Cardiac muscle cell (in vitro differentiated cells and primary cell): ENCODE measurements at regions not wholly inside any gene's neighbourhood (a gene's known extent, or its start where the extent isn't known, plus 50 kb on each side); places are given as distances from the start of the nearest gene placed in this dataset.

ENCODE experiments used
- DNase-seq, 2 donors: peaks; one replicate each; pipeline versions ENCODE4 v3.0.0 to v3.0.0-alpha.2; 2010 to 2017; ENCODE audit warnings: low read depth in 1 of 2, low spot score in 1 of 2
- H3K27ac ChIP-seq: fragments of 200-600 bp; sonication (generic); 2 replicates; pipeline ENCODE4 v1.5.1; 2016
- H3K27me3 ChIP-seq: fragments of 200-600 bp; sonication (generic); 2 replicates; pipeline ENCODE4 v1.6.0; 2016; ENCODE audit warnings: control low read depth
- H3K36me3 ChIP-seq: fragments of 200-600 bp; sonication (generic); 2 replicates; pipeline ENCODE4 v1.5.1; 2016; ENCODE audit warnings: control low read depth
- H3K4me1 ChIP-seq: fragments of 200-600 bp; sonication (generic); 2 replicates; pipeline ENCODE4 v1.8.1; 2017; ENCODE audit warnings: low read depth, mild to moderate bottlenecking, mixed run types
- H3K4me3 ChIP-seq: fragments of 200-600 bp; sonication (generic); 2 replicates; pipeline ENCODE4 v1.5.1; 2016; ENCODE audit warnings: mild to moderate bottlenecking
- H3K9me3 ChIP-seq: fragments of 200-600 bp; sonication (generic); 2 replicates; pipeline ENCODE4 v1.5.1; 2017; ENCODE audit warnings: low read depth, mild to moderate bottlenecking, control low read depth
- CTCF ChIP-seq: IDR thresholded peaks from 2 replicates; pipeline ENCODE4 v1.5.1; 2012; ENCODE audit warnings: low read depth, mild to moderate bottlenecking, low read length

DNA sequence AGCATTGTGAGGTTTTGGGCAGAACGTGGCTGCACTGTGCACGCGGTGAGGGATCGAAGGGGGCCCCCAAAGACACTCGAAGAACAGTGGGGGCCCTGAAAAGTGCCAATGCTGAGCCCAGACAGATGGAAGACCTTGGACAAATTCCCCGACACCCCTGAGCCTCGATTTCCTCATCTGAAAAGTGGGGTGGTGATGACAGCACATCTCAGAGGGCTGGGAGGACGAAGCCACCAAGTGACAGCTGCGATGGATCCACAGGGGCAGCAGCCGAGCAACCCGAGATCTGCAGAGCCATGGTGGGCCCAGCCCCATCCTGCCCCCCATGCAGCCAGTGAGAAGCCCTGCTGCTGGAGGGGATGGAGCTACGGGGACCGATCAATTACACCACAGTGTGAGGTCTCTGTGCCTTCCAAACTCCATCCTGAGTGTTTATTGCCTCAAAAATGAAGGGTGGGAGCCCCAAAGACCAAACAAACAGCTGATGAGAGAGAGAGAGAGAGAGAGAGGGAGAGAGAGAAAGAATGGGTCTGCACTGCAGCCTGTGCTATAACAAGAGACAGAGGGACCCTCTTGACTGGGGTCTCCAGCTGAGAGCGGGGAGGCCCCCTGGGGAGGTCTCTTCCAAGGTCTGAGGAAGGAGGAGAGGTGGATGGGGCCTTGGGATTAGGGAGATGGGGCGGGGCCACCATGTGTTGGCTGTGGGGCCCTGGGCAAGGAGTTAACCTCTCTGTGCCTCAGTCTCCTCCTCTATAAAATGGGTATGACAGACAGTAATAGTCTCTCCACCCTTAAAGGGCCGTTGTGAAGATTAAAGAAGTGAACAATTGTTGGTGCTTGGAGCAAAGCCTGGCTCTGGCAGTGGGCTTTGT, 134.4 kb upstream of the IER5L start:
- Histone ChIP-seq H3K27me3 (no peaks in the 10 kb centered on the region), H3K27ac (no peak overlapping the region), H3K36me3 (no peaks in the 10 kb centered on the region), H3K4me3 (no peak overlapping the region), H3K4me1 (no peaks in the 10 kb centered on the region), H3K9me3 (no peaks in the 10 kb centered on the region)
- no peak for TF ChIP-seq CTCF
- no peak for DNase-seq

GRCh38 chr9:129311643-129312042, 133.6 kb upstream of the IER5L start:
- DNase-seq = no peak
- H3K36me3 ChIP-seq = no peaks in the 10 kb centered on the region
- H3K4me1 ChIP-seq = no peaks in the 10 kb centered on the region
- no peak overlapping the region for H3K27ac ChIP-seq
- no peak for TF ChIP-seq CTCF
- H3K9me3 ChIP-seq = no peaks in the 10 kb centered on the region
- H3K27me3 ChIP-seq = no peaks in the 10 kb centered on the region
- no peak overlapping the region for H3K4me3 ChIP-seq

DNA sequence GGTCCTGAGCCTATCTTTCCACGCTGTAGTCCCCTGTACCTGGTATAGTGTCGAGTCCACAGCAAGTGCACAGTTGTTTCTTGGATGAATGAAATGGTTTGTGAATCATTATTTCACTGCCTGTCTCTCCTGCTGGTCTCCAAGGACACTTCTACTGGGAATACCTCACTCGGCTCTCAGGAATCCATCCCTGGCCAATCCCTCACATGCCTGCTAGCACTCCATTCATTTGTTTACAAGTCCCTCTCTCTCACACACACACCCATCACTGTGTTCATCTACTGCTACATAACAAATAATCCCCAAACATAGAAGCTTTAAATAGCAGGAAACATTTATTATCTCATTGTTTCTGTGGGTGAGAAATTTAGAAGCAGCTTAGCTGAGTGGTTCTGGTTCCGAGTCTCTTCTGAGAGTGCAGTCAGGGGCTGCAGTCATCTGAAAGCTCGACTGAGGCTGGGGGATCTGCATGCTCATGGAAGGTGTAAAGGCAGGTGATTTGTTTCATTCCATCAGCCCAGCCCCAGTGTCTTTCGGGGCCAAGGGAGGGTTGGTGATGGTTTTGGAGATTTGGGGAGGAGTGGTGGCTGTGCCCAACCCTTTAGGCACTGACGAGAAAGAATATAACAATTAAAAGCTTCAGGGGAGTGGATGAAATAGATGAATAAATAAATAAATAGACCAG, 132.7 kb upstream of the IER5L start:
- no peaks in the 10 kb centered on the region for H3K4me1 ChIP-seq
- H3K4me3 ChIP-seq = no peak overlapping the region
- no peak for DNase-seq
- H3K36me3 ChIP-seq = no peaks in the 10 kb centered on the region
- H3K27me3 ChIP-seq = no peaks in the 10 kb centered on the region
- H3K27ac ChIP-seq = no peak overlapping the region
- H3K9me3 ChIP-seq = no peaks in the 10 kb centered on the region
- no peak for TF ChIP-seq CTCF

DNA sequence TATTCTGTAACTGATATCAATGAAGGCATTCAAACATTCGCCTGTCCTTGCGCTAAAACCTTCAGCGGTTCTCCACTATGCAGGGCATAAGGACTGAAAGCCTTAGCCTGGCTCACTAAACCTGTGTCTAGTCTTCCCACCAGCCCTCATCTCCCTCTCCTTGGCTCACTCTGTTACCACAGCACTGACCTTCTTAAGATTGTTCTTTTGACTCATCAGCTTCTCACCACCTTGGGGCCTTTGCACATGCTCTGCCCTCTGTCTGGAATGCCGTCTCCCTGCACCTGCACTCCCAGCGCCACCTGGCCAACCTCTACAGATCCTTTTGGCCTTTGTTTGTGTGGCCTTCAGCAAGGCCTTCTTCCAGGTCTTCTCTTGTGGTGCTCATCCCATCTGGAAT, 131.8 kb upstream of the IER5L start:
- H3K4me1 ChIP-seq = no peaks in the 10 kb centered on the region
- no peaks in the 10 kb centered on the region for H3K27me3 ChIP-seq
- H3K36me3 ChIP-seq = no peaks in the 10 kb centered on the region
- no peak for TF ChIP-seq CTCF
- no peak for DNase-seq
- no peak overlapping the region for H3K27ac ChIP-seq
- no peaks in the 10 kb centered on the region for H3K9me3 ChIP-seq
- no peak overlapping the region for H3K4me3 ChIP-seq

GRCh38 chr9:129309041-129309430, 131.0 kb upstream of the IER5L start:
- Histone ChIP-seq H3K27me3 (no peaks in the 10 kb centered on the region), H3K36me3 (no peaks in the 10 kb centered on the region), H3K27ac (no peak overlapping the region), H3K4me1 (no peaks in the 10 kb centered on the region), H3K9me3 (no peaks in the 10 kb centered on the region), H3K4me3 (no peak overlapping the region)
- DNase-seq = no peak
- TF ChIP-seq CTCF = no peak
